NT2/D1 (cell line): ENCODE measurements at regions not wholly inside any gene's neighbourhood (a gene's known extent, or its start where the extent isn't known, plus 50 kb on each side); places are given as distances from the start of the nearest gene placed in this dataset.

ENCODE experiments used
- SUZ12 ChIP-seq: IDR thresholded peaks from 2 replicates; pipeline ENCODE4 v1.6.1; 2011; ENCODE audit not compliant: insufficient read length, insufficient read depth; ENCODE audit errors: extremely low read depth
- ZNF274 ChIP-seq: IDR thresholded peaks from 2 replicates; pipeline ENCODE4 v1.6.1; 2011; ENCODE audit warnings: mild to moderate bottlenecking, low read depth, low read length

DNA sequence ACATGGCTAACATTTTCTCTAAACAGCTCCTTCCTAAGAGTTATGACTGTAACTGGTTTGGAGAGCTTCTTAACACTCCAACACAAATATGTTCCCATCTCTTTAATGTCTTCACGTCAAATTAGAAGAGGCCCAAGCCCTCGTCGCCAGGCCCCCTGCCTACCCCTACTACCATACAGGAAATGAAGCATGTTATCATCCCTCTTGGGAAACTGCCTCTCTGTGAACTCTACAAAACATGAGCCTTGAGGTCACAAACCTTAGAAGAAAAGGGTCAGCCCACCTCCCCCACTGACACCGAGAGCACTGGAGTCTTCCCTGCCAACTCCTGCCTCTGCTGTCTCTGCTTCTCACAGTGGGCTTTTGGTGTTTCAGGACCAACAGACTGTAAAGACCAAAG is 243.1 kb upstream of the STT3B start:
- TF ChIP-seq ZNF274 (no peak), SUZ12 (no peak)
